HEK293 (cell line): ENCODE measurements at regions not wholly inside any gene's neighbourhood (a gene's known extent, or its start where the extent isn't known, plus 50 kb on each side); places are given as distances from the start of the nearest gene placed in this dataset.

Experiments
- CTCF ChIA-PET: fragments of 350-600 bp; formaldehyde crosslinking; extraction: SDS; loops from one replicate; lab custom pipeline; 2021; ENCODE audit warnings: antibody characterized with exemption; lab: Yijun Ruan, JAX
- POLR2A ChIA-PET: fragments of 300-600 bp; formaldehyde crosslinking; extraction: SDS; loops from one replicate; lab custom pipeline; 2020; ENCODE audit warnings: antibody characterized with exemption, inconsistent platforms; lab: Yijun Ruan, JAX
- H3K27ac ChIP-seq: fragments of 200-500 bp; sonication (Bioruptor generic); 2 replicates; pipeline ENCODE4 v1.5.1; 2014; ENCODE audit warnings: low read depth, low read length, control low read depth, inconsistent platforms; ENCODE audit errors: extremely low read depth
- H3K36me3 ChIP-seq, 2 experiments: fragments of 200-500 bp in 1 of 2; sonication (Bioruptor generic) in 1 of 2; 1 replicate in 1 of 2; 2 replicates in 1 of 2; pipeline ENCODE4 v1.5.1; 2014 to 2017; ENCODE audit warnings: inconsistent platforms in 2 of 2, low read length in 2 of 2; ENCODE audit not compliant: control insufficient read depth in 2 of 2, insufficient read depth in 1 of 2
- H3K4me1 ChIP-seq: fragments of 200-500 bp; sonication (Bioruptor generic); 2 replicates; pipeline ENCODE4 v1.5.1; 2014; ENCODE audit warnings: mild to moderate bottlenecking, low read length, inconsistent platforms; ENCODE audit not compliant: control insufficient read depth, insufficient read depth
- H3K4me3 ChIP-seq: 2 replicates; pipeline ENCODE4 v1.5.1; 2011; ENCODE audit warnings: low read depth, mild to moderate bottlenecking, control low read depth, low read length, moderate library complexity
- H3K9me3 ChIP-seq: fragments of 200-500 bp; sonication (Bioruptor generic); 2 replicates; pipeline ENCODE4 v1.5.1; 2014; ENCODE audit warnings: low read depth, low read length, inconsistent platforms; ENCODE audit not compliant: control insufficient read depth, insufficient read depth
- HOXC10 ChIP-seq: sonication (generic); formaldehyde crosslinking; IDR thresholded peaks from 2 replicates; pipeline ENCODE4 v1.8.1; 2023; ENCODE audit warnings: mild to moderate bottlenecking, missing genetic modification reagents
- PRDM6 ChIP-seq: fragments of 450-650 bp; formaldehyde crosslinking; IDR thresholded peaks from 2 replicates; pipeline ENCODE4 v1.5.1; 2017; ENCODE audit warnings: missing biosample characterization, missing genetic modification characterization
- REST ChIP-seq: fragments of 450-650 bp; formaldehyde crosslinking; IDR thresholded peaks from 2 replicates; pipeline ENCODE4 v1.5.1; 2016; ENCODE audit warnings: missing biosample characterization, missing genetic modification characterization
- SCRT2 ChIP-seq: fragments of 450-650 bp; formaldehyde crosslinking; IDR thresholded peaks from 2 replicates; pipeline ENCODE4 v1.5.1; 2016; ENCODE audit warnings: missing biosample characterization, missing genetic modification characterization
- TSHZ1 ChIP-seq: fragments of 450-650 bp; formaldehyde crosslinking; IDR thresholded peaks from 2 replicates; pipeline ENCODE4 v1.5.1; 2016; ENCODE audit warnings: missing biosample characterization, missing genetic modification characterization, borderline replicate concordance
- ZBTB20 ChIP-seq: fragments of 450-650 bp; formaldehyde crosslinking; IDR thresholded peaks from 2 replicates; pipeline ENCODE4 v1.5.1; 2016; ENCODE audit warnings: missing biosample characterization, missing genetic modification characterization
- ZFP37 ChIP-seq: fragments of 450-650 bp; formaldehyde crosslinking; IDR thresholded peaks from 2 replicates; pipeline ENCODE4 v1.5.1; 2016; ENCODE audit warnings: missing biosample characterization, missing genetic modification characterization
- ZFP41 ChIP-seq: fragments of 450-650 bp; formaldehyde crosslinking; IDR thresholded peaks from 2 replicates; pipeline ENCODE4 v1.5.1; 2016; ENCODE audit warnings: missing biosample characterization, missing genetic modification characterization, borderline replicate concordance
- ZIC2 ChIP-seq: fragments of 450-650 bp; formaldehyde crosslinking; IDR thresholded peaks from 2 replicates; pipeline ENCODE4 v1.5.1; 2016; ENCODE audit warnings: missing biosample characterization, missing genetic modification characterization
- ZNF2 ChIP-seq: fragments of 450-650 bp; formaldehyde crosslinking; IDR thresholded peaks from 2 replicates; pipeline ENCODE4 v1.5.1; 2016; ENCODE audit warnings: missing biosample characterization, missing genetic modification characterization
- ZNF211 ChIP-seq: fragments of 450-650 bp; formaldehyde crosslinking; IDR thresholded peaks from 2 replicates; pipeline ENCODE4 v1.5.1; 2016; ENCODE audit warnings: low read depth, missing biosample characterization, missing genetic modification characterization
- ZNF239 ChIP-seq: fragments of 450-650 bp; formaldehyde crosslinking; IDR thresholded peaks from 2 replicates; pipeline ENCODE4 v1.5.1; 2016; ENCODE audit warnings: missing biosample characterization, missing genetic modification characterization
- ZNF274 ChIP-seq, 2 experiments: fragments of 200-500 bp in 1 of 2; fragments of 450-650 bp in 1 of 2; sonication (Bioruptor generic) in 1 of 2; formaldehyde crosslinking in 1 of 2; IDR thresholded peaks; 2 replicates each; pipeline versions ENCODE4 v1.5.1 to v1.6.1; 2014 to 2016; ENCODE audit warnings: borderline replicate concordance in 1 of 2, inconsistent platforms in 1 of 2, low read length in 1 of 2, missing biosample characterization in 1 of 2, missing genetic modification characterization in 1 of 2
- ZNF311 ChIP-seq: fragments of 450-650 bp; formaldehyde crosslinking; IDR thresholded peaks from 2 replicates; pipeline ENCODE4 v1.5.1; 2017; ENCODE audit warnings: missing biosample characterization, missing genetic modification characterization, borderline replicate concordance
- ZNF433 ChIP-seq: fragments of 450-650 bp; formaldehyde crosslinking; IDR thresholded peaks from 2 replicates; pipeline ENCODE4 v1.5.1; 2016; ENCODE audit warnings: missing biosample characterization, missing genetic modification characterization, low read depth
- ZNF521 ChIP-seq: fragments of 450-650 bp; formaldehyde crosslinking; IDR thresholded peaks from 2 replicates; pipeline ENCODE4 v1.5.1; 2017; ENCODE audit warnings: missing biosample characterization, mild to moderate bottlenecking, missing genetic modification characterization
- ZNF549 ChIP-seq: fragments of 450-650 bp; IDR thresholded peaks from 2 replicates; pipeline ENCODE4 v1.5.1; 2018; ENCODE audit warnings: missing biosample characterization, missing genetic modification characterization, mild to moderate bottlenecking, inconsistent platforms, moderate library complexity
- ZNF558 ChIP-seq: fragments of 450-650 bp; formaldehyde crosslinking; IDR thresholded peaks from 2 replicates; pipeline ENCODE4 v1.5.1; 2016; ENCODE audit warnings: missing biosample characterization, missing genetic modification characterization
- ZNF610 ChIP-seq: fragments of 450-650 bp; formaldehyde crosslinking; IDR thresholded peaks from 2 replicates; pipeline ENCODE4 v1.5.1; 2016; ENCODE audit warnings: missing biosample characterization, missing genetic modification characterization, borderline replicate concordance
- ZNF670 ChIP-seq: fragments of 450-650 bp; formaldehyde crosslinking; IDR thresholded peaks from 2 replicates; pipeline ENCODE4 v1.5.1; 2016; ENCODE audit warnings: missing biosample characterization, missing genetic modification characterization, low read depth
- ZNF76 ChIP-seq: fragments of 450-650 bp; formaldehyde crosslinking; IDR thresholded peaks from 2 replicates; pipeline ENCODE4; 2016; ENCODE audit warnings: low read depth, missing biosample characterization, missing genetic modification characterization, borderline replicate concordance
- ZNF776 ChIP-seq: fragments of 450-650 bp; formaldehyde crosslinking; IDR thresholded peaks from 2 replicates; pipeline ENCODE4 v1.5.0; 2017; ENCODE audit warnings: missing biosample characterization, missing genetic modification characterization, borderline replicate concordance
- TF ChIP-seq, protein P1 (sequence below): fragments of 450-650 bp; formaldehyde crosslinking; IDR thresholded peaks from 2 replicates; pipeline ENCODE4 v1.5.1; 2016; ENCODE audit warnings: missing biosample characterization, missing genetic modification characterization

- Histone ChIP-seq H3K36me3 (no peaks in the 10 kb centered on the region), H3K9me3 (no peaks in the 10 kb centered on the region), H3K27ac (no peak overlapping the region), H3K4me1 (no peaks in the 10 kb centered on the region; the same call in 1 of the 2 replicates), H3K4me3 (no peak overlapping the region)
- CTCF ChIA-PET = interaction anchor here (0.5 to 0.8 kb wide), 2 partner anchors 327 to 346 kb away, joined by 3 read pairs; no protein-coding TSS in a partner anchor
- POLR2A ChIA-PET = no interaction called here
- TF ChIP-seq ZNF558 (tag by site-specific recombination) (no peak), REST (tag by site-specific recombination) (no peak), ZFP41 (tag by site-specific recombination) (no peak), ZNF549 (tag by site-specific recombination) (no peak), ZNF776 (tag by site-specific recombination) (no peak), ZNF239 (tag by site-specific recombination) (no peak), TSHZ1 (tag by site-specific recombination) (no peak), ZNF521 (tag by site-specific recombination) (no peak), ZNF670 (tag by site-specific recombination) (no peak), ZFP37 (tag by site-specific recombination) (no peak), ZNF76 (no peak), ZNF211 (tag by site-specific recombination) (no peak), ZNF274 (IDR thresholded peaks at IDR 0.05; ENCODE audit: low read length) (no peak), ZNF274 (tag by site-specific recombination; IDR thresholded peaks at IDR 0.05; ENCODE audit: borderline replicate concordance) (no peak), ZNF433 (tag by site-specific recombination) (no peak), SCRT2 (tag by site-specific recombination) (no peak), ZIC2 (tag by site-specific recombination) (no peak)
Observed at GRCh38 chr6:147834084-147834776, 325.7 kb downstream of the SAMD5 start.

DNA sequence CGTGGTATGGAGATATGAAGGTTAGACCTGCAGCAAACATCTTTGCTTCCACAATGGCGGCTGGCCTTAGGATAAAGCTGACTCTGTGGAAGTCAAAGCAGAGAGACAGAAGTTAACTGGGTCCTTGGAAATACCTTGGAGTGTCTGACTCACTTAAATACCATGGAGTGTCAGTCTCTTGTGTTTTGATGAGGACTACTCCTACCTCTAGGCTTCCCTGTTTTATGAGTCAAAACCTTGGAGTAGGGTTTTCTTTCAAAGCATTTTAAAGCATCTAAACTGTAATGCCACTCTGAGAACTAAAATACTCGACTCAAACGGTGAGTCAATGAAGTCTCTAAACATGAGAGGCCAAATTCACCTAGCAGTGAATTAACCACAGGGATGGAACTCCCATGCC lies 329.1 kb downstream of the SAMD5 start:
- H3K27ac ChIP-seq = no peak overlapping the region
- H3K4me1 ChIP-seq = no peaks in the 10 kb centered on the region; the same call in 1 of the 2 replicates
- H3K9me3 ChIP-seq = no peaks in the 10 kb centered on the region
- H3K36me3 ChIP-seq = no peaks in the 10 kb centered on the region
- ChIA-PET CTCF (no interaction called here), POLR2A (no interaction called here)
- no peak overlapping the region for H3K4me3 ChIP-seq
- TF ChIP-seq, protein P1, sequence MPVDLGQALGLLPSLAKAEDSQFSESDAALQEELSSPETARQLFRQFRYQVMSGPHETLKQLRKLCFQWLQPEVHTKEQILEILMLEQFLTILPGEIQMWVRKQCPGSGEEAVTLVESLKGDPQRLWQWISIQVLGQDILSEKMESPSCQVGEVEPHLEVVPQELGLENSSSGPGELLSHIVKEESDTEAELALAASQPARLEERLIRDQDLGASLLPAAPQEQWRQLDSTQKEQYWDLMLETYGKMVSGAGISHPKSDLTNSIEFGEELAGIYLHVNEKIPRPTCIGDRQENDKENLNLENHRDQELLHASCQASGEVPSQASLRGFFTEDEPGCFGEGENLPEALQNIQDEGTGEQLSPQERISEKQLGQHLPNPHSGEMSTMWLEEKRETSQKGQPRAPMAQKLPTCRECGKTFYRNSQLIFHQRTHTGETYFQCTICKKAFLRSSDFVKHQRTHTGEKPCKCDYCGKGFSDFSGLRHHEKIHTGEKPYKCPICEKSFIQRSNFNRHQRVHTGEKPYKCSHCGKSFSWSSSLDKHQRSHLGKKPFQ (tag by site-specific recombination) = no peak
- no peak for TF ChIP-seq ZNF2 (tag by site-specific recombination)
- TF ChIP-seq ZNF610 (tag by site-specific recombination) = no peak
- no peak for TF ChIP-seq PRDM6 (tag by site-specific recombination)
- no peak for TF ChIP-seq HOXC10 (CRISPR knock-in tag)
- TF ChIP-seq ZNF311 (tag by site-specific recombination) = no peak
- no peak for TF ChIP-seq SCRT2 (tag by site-specific recombination)
- TF ChIP-seq ZBTB20 = no peak
